IMR-90 (cell line): ENCODE measurements at regions not wholly inside any gene's neighbourhood (a gene's known extent, or its start where the extent isn't known, plus 50 kb on each side); places are given as distances from the start of the nearest gene placed in this dataset.

Source experiments
- BHLHE40 ChIP-seq: fragments of 150-350 bp; IDR thresholded peaks from 2 replicates; pipeline ENCODE4 v1.6.1; 2016; ENCODE audit warnings: mild to moderate bottlenecking, low read depth, low read length
- CEBPB ChIP-seq: IDR thresholded peaks from 2 replicates; pipeline ENCODE4 v1.6.1; 2012; ENCODE audit warnings: low read depth, low read length, improper control_type of control experiment
- CHD1 ChIP-seq: IDR thresholded peaks from 2 replicates; pipeline ENCODE4 v1.6.1; 2012; ENCODE audit warnings: low read depth, low read length, improper control_type of control experiment
- CTCF ChIP-seq: conservative IDR thresholded peaks from 2 replicates; pipeline ENCODE4 v1.5.1; 2012; ENCODE audit warnings: mild to moderate bottlenecking, low read depth, low read length, improper control_type of control experiment
- MXI1 ChIP-seq: IDR thresholded peaks from 2 replicates; pipeline ENCODE4 v1.6.1; 2012; ENCODE audit warnings: low read depth, mild to moderate bottlenecking, low read length, moderate library complexity, borderline replicate concordance
- POLR2A ChIP-seq: IDR thresholded peaks from 2 replicates; pipeline ENCODE4 v1.6.1; 2012; ENCODE audit warnings: mild to moderate bottlenecking, low read depth, low read length
- RAD21 ChIP-seq: IDR thresholded peaks from 2 replicates; pipeline ENCODE4 v1.6.1; 2012; ENCODE audit warnings: low read length, improper control_type of control experiment
- SMC3 ChIP-seq: fragments of 150-350 bp; IDR thresholded peaks from 2 replicates; pipeline ENCODE4 v1.6.1; 2016; ENCODE audit warnings: low read depth, mild to moderate bottlenecking, antibody characterized with exemption, low read length, moderate library complexity

GRCh38 chr10:128950916-128951275 lies 516.1 kb upstream of the MGMT start:
- no peak for TF ChIP-seq CTCF
- TF ChIP-seq RAD21, result no peak
- no peak for TF ChIP-seq MXI1
- no peak for TF ChIP-seq CHD1
- TF ChIP-seq CEBPB, result no peak
- TF ChIP-seq BHLHE40, result no peak
- no peak for TF ChIP-seq SMC3
- TF ChIP-seq POLR2A, result no peak
